HG02970 (cell line): ENCODE measurements at regions not wholly inside any gene's neighbourhood (a gene's known extent, or its start where the extent isn't known, plus 50 kb on each side); places are given as distances from the start of the nearest gene placed in this dataset.

Experiments
- ATAC-seq: cut with Tn5 transposase; IDR thresholded peaks from one replicate; pipeline ENCODE4 v1.9.1; 2021; ENCODE audit warnings: mild to moderate bottlenecking, moderate library complexity, moderate number of reproducible peaks; ENCODE audit not compliant: unreplicated experiment, low FRiP score

DNA sequence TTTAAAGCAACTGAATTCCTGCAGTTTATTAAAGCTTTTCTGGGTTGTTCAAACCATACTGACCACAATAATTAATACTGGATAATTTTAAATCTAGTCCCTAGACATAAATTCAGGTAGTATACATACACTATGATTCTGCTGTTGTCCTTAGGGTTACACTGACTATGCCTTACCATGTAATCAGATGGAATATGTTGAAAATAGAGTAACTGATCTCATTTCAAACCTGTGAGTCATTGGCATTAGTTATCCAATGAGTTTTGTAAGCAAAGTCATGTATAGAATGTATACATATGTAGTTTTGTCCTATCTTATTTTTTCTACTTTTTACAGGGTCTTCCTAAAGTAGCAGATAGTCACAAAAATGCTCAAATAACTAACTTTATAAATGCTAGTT, 517.1 kb upstream of the CCDC54 start:
- ATAC-seq: no peak

DNA sequence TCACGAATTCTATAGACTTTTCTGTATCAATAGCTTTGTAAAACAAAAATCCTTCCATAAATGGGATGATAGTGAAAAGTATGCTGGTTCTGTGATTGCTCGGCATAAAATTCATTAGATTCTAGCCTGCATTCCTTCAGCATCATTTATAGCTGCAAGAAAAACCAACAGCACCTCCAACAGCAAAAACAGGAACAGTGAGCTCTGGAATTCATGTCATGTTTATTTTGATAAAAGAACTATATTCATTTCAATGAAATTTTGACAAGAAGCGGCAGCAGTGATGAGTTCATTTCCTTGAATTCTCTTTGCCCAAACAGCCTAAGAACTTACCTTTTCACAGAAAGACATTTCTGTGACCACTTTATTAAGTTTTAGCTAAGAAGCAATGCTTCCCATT, 515.2 kb upstream of the CCDC54 start:
- no peak for ATAC-seq

- ATAC-seq: no peak
Observed at GRCh38 chr3:106877627-106878026, 499.6 kb upstream of the CCDC54 start.

GRCh38 chr3:106880206-106880605, 497.0 kb upstream of the CCDC54 start:
- no peak for ATAC-seq

DNA sequence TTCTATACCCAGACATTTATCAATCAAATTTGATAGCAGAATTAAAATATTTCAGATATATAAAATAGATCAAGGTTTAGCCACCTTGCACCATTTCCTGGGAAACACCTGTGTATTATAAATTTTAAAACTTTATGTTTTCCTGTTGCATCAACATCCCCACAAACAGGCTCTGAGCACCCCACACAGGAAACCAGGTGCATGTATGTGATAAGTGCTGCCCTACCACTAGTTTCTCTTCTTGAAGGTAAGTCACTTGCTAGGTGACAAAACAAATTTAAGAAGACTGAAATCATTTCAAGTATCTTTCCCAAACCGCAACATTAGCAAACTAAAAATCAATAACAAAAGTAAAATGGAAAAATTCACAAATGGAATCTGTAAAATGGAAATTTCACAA, 496.1 kb upstream of the CCDC54 start:
- ATAC-seq: no peak

- ATAC-seq: no peak
Observed at GRCh38 chr3:106882297-106882696, 494.9 kb upstream of the CCDC54 start.

GRCh38 chr3:106906074-106906473, 471.2 kb upstream of the CCDC54 start:
- no peak for ATAC-seq

DNA sequence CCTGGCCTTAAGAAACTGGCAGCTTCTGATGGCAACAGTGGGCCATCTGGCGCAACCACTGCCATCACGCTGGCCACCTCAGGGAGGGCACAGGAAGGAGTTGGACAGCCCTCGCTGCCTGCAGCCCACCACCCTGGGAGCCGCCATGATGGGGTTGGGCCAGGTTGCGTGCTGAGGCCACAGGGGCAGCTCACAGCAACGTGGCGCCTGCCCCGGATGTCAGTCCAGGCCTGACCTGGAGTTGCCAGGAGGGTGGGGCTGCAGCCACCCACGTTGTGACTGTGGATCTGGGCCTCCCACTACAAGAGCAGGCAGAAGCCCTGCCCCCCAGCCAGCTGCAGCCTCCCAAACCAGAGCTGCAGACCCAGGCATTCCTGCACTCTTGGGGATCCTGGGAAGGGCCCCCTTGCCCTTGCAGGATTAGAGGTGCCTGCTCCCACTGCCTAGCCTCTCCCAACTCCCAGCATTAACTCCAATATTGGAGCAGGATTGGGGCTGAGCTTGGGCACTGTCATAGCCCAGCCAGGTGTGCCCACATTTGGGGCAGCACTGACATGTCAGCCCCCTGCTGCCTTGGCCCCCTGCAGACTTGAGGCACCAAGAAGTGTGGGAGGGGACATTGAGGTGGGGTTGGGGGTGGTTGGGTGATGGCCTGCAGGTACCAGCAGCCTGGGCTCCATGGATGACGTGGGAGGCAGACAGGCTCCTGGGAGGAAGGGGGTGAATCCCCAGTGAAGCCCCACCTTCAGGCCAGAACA, 468.9 kb upstream of the CCDC54 start:
- no peak for ATAC-seq

GRCh38 chr3:106913111-106913698, 464.0 kb upstream of the CCDC54 start:
- no peak for ATAC-seq

- no peak for ATAC-seq
Observed at GRCh38 chr3:106913966-106914365, 463.3 kb upstream of the CCDC54 start.

DNA sequence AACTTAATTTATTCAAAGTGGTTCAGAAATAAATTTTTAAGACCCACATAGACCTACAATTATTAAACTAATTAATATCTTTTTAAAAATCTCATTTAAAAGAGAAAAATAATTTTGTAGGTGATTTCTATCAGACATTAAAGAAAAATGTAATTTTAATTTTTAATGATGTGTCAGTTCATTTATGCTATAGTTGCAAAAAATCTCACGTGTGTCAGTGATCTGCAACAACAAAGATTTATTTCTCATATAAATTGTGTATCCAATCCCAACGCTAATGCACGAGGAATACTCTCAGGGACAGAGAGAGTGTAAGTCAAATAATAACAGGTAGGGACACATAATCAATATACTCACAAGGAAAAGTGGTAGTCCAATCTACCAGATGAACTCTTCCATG, 456.6 kb upstream of the CCDC54 start:
- no peak for ATAC-seq

DNA sequence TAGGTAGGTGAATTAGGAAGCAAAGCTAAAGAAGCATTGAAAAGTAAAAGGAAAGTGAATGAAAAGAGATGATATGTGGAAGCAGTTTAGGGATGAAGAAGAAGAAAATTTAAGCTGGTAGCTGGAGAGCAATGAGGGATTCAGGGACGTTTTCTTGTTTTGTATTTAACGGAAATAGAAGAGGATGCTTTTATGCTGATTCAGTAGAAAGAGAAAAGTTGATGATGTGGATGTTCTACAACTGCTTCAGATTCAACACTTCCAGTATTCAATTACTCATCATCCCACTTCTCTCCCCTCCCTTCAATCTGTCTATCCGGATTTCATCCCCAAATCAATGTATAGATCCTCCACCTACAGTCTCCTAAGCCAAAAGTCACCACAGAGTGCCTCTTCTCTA, 448.2 kb upstream of the CCDC54 start:
- ATAC-seq: no peak

GRCh38 chr3:106930086-106930485, 447.2 kb upstream of the CCDC54 start:
- no peak for ATAC-seq

GRCh38 chr3:106931904-106932303, 445.3 kb upstream of the CCDC54 start:
- no peak for ATAC-seq

- no peak for ATAC-seq
Observed at GRCh38 chr3:106936337-106936736, 440.9 kb upstream of the CCDC54 start.

DNA sequence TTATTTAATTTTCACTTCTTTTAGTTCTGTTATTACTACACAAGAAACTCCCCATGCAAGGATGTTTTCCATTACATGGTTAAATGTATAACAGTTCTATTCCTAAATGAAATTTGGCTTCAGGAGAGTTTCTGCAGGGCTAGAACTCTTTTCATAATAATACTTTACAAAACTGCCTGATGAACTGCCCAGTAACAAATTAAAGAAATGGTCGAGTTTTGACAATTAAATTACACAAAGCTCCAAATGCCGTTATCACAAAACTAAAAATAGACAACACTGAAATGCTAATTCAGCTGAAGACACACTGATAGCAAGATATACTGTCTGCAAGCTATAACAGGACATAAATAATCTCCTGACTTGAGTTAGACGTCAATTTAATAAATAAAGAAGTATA, 435.2 kb upstream of the CCDC54 start:
- no peak for ATAC-seq

- ATAC-seq: no peak
Observed at GRCh38 chr3:106943071-106943470, 434.2 kb upstream of the CCDC54 start.

DNA sequence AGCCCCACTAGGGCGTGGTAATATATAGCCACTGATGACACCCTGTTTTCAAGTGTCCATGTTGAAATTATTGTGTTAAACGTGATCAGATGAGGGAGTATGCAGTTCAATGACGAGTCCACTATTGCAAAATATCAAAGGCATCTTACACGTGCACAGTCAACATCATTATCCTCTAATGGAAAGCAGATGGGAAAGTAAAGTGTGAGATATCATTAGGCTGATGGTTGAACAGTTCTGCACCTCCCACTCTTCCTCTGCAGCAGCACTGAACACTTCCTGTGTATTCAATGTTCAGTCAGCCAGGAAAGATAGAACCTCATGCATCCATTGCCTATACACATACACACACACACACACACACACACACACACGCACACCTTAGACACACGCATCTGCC, 431.8 kb upstream of the CCDC54 start:
- ATAC-seq: no peak

DNA sequence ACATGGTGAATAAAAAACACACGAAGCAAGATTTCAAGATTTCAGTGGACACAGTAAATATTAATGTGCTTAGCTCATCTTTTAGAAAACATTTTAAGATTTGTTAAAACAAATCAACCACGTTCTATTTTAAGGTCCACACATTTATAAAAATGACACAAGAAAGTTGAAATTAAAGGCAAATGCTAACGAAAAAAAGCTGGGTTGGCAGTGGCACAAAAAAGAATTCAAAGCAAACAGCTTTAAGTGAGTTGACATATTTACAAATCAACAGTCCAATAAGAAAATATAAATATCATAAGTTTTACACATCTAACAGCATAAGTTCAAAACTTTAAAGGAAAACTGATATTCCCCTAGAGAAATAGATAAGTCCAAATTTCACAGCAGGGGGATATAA, 430.4 kb upstream of the CCDC54 start:
- no peak for ATAC-seq

DNA sequence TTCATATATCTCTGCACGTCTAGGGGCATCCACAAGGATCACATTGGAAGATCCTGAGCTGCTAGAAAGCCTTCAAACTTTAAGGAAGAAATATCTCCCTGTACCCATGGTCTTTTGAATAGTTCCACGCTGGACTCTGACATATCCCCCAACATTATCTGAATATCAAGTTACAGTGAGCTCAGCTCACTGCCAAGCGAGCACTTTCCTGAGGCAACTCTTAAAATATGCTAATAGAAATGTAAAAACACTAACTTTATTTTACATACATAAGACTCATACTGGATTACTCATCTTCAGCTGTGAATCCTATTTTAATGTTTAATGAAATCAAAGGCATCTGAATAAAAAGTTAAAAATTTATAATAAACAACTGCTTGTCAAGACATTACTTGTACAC, 420.2 kb upstream of the CCDC54 start:
- ATAC-seq: no peak

DNA sequence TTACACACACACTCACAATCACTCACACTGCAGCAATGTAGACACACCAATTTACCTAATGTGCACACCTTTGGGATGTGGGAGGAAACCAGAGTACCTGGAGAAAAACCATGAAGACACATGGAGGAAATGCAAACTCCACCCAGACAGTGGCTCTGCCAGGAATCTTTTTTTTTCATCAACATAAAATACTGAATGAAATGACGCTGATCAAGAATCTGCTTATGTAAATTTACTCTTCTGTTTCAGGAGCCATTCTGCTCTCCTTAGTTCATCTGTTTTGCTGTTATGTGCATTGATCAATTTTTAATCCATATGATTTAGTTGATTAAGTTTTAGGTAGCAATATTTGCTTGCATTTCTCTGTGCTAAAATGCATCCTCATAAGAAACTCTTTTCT, 414.2 kb upstream of the CCDC54 start:
- ATAC-seq: no peak

GRCh38 chr3:106963442-106963841, 413.8 kb upstream of the CCDC54 start:
- ATAC-seq: no peak
